ENCODE measurements at regions not wholly inside any gene's neighbourhood (a gene's known extent, or its start where the extent isn't known, plus 50 kb on each side); places are given as distances from the start of the nearest gene placed in this dataset.

- Histone ChIP-seq H3K27ac (no peak overlapping the region), H3K36me3 (no peaks in the 10 kb centered on the region), H3K27me3 (no peaks in the 10 kb centered on the region), H3K4me1 (no peaks in the 10 kb centered on the region), H3K9me3 (no peaks in the 10 kb centered on the region), H3K4me3 (no peak overlapping the region)
- intact Hi-C loops (cut with DNase I; ENCODE audit: low total_unique reads): no loop called here
- TF ChIP-seq POLR2AphosphoS5 (IDR thresholded peaks at IDR 0.05): no peak
- DNase-seq (ENCODE audit: low spot score in 2 of 2): no peak
These were observed 58.4 kb upstream of the ARL8B start for GRCh38 chr3:5063724-5064123.

- no peak for DNase-seq (ENCODE audit: low spot score in 2 of 2)
- Histone ChIP-seq H3K9me3 (no peaks in the 10 kb centered on the region), H3K27ac (no peak overlapping the region), H3K4me3 (no peak overlapping the region), H3K4me1 (no peaks in the 10 kb centered on the region), H3K27me3 (no peaks in the 10 kb centered on the region), H3K36me3 (no peaks in the 10 kb centered on the region)
- TF ChIP-seq POLR2AphosphoS5 (IDR thresholded peaks at IDR 0.05): no peak
- TF ChIP-seq POLR2A (IDR thresholded peaks at IDR 0.05): no peak
- no peak for TF ChIP-seq CTCF (IDR thresholded peaks at IDR 0.05)
- intact Hi-C loops (cut with DNase I; ENCODE audit: low total_unique reads): no loop called here
These were observed 53.5 kb upstream of the ARL8B start for GRCh38 chr3:5068531-5069050.

GRCh38 chr3:5069627-5070026, 52.5 kb upstream of the ARL8B start:
- no peaks in the 10 kb centered on the region for H3K27me3 ChIP-seq
- H3K36me3 ChIP-seq: no peaks in the 10 kb centered on the region
- no peaks in the 10 kb centered on the region for H3K9me3 ChIP-seq
- DNase-seq (ENCODE audit: low spot score in 2 of 2): no peak
- H3K4me3 ChIP-seq: no peak overlapping the region
- no peak for TF ChIP-seq POLR2A (IDR thresholded peaks at IDR 0.05)
- no peak overlapping the region for H3K27ac ChIP-seq
- intact Hi-C loops (cut with DNase I; ENCODE audit: low total_unique reads): no loop called here
- no peaks in the 10 kb centered on the region for H3K4me1 ChIP-seq

GRCh38 chr3:5071061-5071460, 51.0 kb upstream of the ARL8B start:
- intact Hi-C loops (cut with DNase I; ENCODE audit: low total_unique reads): no loop called here
- H3K36me3 ChIP-seq: no peaks in the 10 kb centered on the region
- no peaks in the 10 kb centered on the region for H3K27me3 ChIP-seq
- no peaks in the 10 kb centered on the region for H3K4me1 ChIP-seq
- TF ChIP-seq POLR2A (IDR thresholded peaks at IDR 0.05) (no peak), POLR2AphosphoS5 (IDR thresholded peaks at IDR 0.05) (no peak), CTCF (IDR thresholded peaks at IDR 0.05) (no peak)
- no peak overlapping the region for H3K4me3 ChIP-seq
- no peak overlapping the region for H3K27ac ChIP-seq
- no peaks in the 10 kb centered on the region for H3K9me3 ChIP-seq
- DNase-seq (ENCODE audit: low spot score in 2 of 2): no peak

GRCh38 chr3:5072100-5072816, 49.8 kb upstream of the ARL8B start:
- H3K27ac ChIP-seq: peak overlapping the region in 1 of 2 donors; percentile 15
- DNase-seq (ENCODE audit: low spot score in 2 of 2): peak in 1 of 2 donors; percentile 41
- intact Hi-C loops (cut with DNase I; ENCODE audit: low total_unique reads): no loop called here
- H3K4me3 ChIP-seq: no peak overlapping the region
- peak in 1 of 3 donors; percentile 40 for TF ChIP-seq POLR2AphosphoS5 (IDR thresholded peaks at IDR 0.05)
- no peak for TF ChIP-seq POLR2A (IDR thresholded peaks at IDR 0.05)
- H3K36me3 ChIP-seq: no peaks in the 10 kb centered on the region
- no peaks in the 10 kb centered on the region for H3K4me1 ChIP-seq
- no peaks in the 10 kb centered on the region for H3K9me3 ChIP-seq
- no peaks in the 10 kb centered on the region for H3K27me3 ChIP-seq
